ENCODE measurements at regions not wholly inside any gene's neighbourhood (a gene's known extent, or its start where the extent isn't known, plus 50 kb on each side); places are given as distances from the start of the nearest gene placed in this dataset.

DNA sequence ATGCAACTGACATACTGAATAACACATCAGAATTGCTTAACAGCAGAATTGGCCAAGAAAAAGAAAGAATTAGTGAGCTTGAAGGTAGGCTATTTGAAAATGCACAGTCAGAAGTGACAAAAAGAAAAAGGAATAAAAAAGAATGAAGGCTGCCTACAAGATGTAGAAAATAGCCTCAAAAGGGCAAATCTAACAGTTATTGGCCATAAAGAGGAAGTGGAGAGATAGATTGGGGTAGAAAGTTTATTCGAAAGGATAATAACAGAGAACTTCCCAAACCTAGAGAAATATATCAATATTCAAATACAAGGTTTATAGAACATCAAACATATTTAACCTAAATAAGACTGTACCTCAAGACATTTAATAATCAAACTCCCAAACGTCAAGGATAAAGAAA, 67.5 kb downstream of the ATP6V1G3 start:
- DNase-seq = no peak
- Histone ChIP-seq H3K27ac (no peak overlapping the region), H3K9me3 (peaks cover 0 to 6% (median 0%) of the 10 kb centered on the region in 4 donors), H3K4me3 (no peak overlapping the region), H3K27me3 (no peaks in the 10 kb centered on the region), H3K4me1 (no peaks in the 10 kb centered on the region), H3K36me3 (no peaks in the 10 kb centered on the region)
- intact Hi-C loops (cut with DNase I; ENCODE audit: low total_unique reads) = no loop called here
- TF ChIP-seq CTCF (IDR thresholded peaks at IDR 0.05) (no peak), POLR2AphosphoS5 (IDR thresholded peaks at IDR 0.05) (no peak), EP300 (IDR thresholded peaks at IDR 0.05) (no peak), POLR2A (IDR thresholded peaks at IDR 0.05) (no peak)
- 77 to 85% (median 81%) methylated on average over 2 of the region's 2 CpGs for WGBS, 5 donors

GRCh38 chr1:198472119-198472518, 68.4 kb downstream of the ATP6V1G3 start:
- no peak for TF ChIP-seq POLR2AphosphoS5 (IDR thresholded peaks at IDR 0.05)
- TF ChIP-seq POLR2A (IDR thresholded peaks at IDR 0.05) = no peak
- TF ChIP-seq EP300 (IDR thresholded peaks at IDR 0.05) = no peak
- no peak for TF ChIP-seq CTCF (IDR thresholded peaks at IDR 0.05)
- H3K4me1 ChIP-seq = no peaks in the 10 kb centered on the region
- H3K27ac ChIP-seq = no peak overlapping the region
- 67 to 90% (median 80%) methylated on average over 1 of the region's 1 CpG for WGBS, 5 donors
- H3K36me3 ChIP-seq = no peaks in the 10 kb centered on the region
- intact Hi-C loops (cut with DNase I; ENCODE audit: low total_unique reads) = no loop called here
- peaks cover 0 to 6% (median 0%) of the 10 kb centered on the region in 4 donors for H3K9me3 ChIP-seq
- no peaks in the 10 kb centered on the region for H3K27me3 ChIP-seq
- no peak for DNase-seq
- H3K4me3 ChIP-seq = no peak overlapping the region

GRCh38 chr1:198467907-198468306, 72.6 kb downstream of the ATP6V1G3 start:
- no peak for DNase-seq

GRCh38 chr1:198467342-198467741, 73.1 kb downstream of the ATP6V1G3 start:
- no peaks in the 10 kb centered on the region for H3K4me1 ChIP-seq
- no peaks in the 10 kb centered on the region for H3K9me3 ChIP-seq
- no peaks in the 10 kb centered on the region for H3K27me3 ChIP-seq
- no peak overlapping the region for H3K27ac ChIP-seq
- H3K4me3 ChIP-seq = no peak overlapping the region
- H3K36me3 ChIP-seq = no peaks in the 10 kb centered on the region
- TF ChIP-seq POLR2A (IDR thresholded peaks at IDR 0.05) = no peak
- intact Hi-C loops (cut with DNase I; ENCODE audit: low total_unique reads) = loop anchor here (10.0 kb wide), 1 partner anchor 383 kb away; no protein-coding TSS in a partner anchor
- WGBS, 5 donors = 53 to 68% (median 62%) methylated on average over 2 of the region's 2 CpGs
- no peak for DNase-seq

More at GRCh38 chr1:198467907-198468306, 72.6 kb downstream of the ATP6V1G3 start:
- Histone ChIP-seq H3K4me3 (no peak overlapping the region), H3K27me3 (no peaks in the 10 kb centered on the region), H3K9me3 (no peaks in the 10 kb centered on the region), H3K4me1 (no peaks in the 10 kb centered on the region), H3K36me3 (no peaks in the 10 kb centered on the region), H3K27ac (no peak overlapping the region)
- TF ChIP-seq EP300 (IDR thresholded peaks at IDR 0.05) (no peak), POLR2AphosphoS5 (IDR thresholded peaks at IDR 0.05) (no peak), CTCF (IDR thresholded peaks at IDR 0.05) (no peak), POLR2A (IDR thresholded peaks at IDR 0.05) (no peak)
- WGBS, 5 donors = 80 to 97% (median 88%) methylated on average over 2 of the region's 2 CpGs
- intact Hi-C loops (cut with DNase I; ENCODE audit: low total_unique reads) = loop anchor here (10.0 kb wide), 1 partner anchor 383 kb away; no protein-coding TSS in a partner anchor
